Spleen (tissue), 11 donors: ENCODE measurements at regions not wholly inside any gene's neighbourhood (a gene's known extent, or its start where the extent isn't known, plus 50 kb on each side); places are given as distances from the start of the nearest gene placed in this dataset.

Experiments
- DNase-seq: peaks from one replicate; pipeline ENCODE4 v3.0.0-alpha.2; 2020
- H3K27ac ChIP-seq, 8 donors: fragments of 200-600 bp; sonication (generic) in 7 of 8; 1 replicate in 4 of 8; 2 replicates in 4 of 8; pipeline versions ENCODE4 v1.5.0 to v1.8.0; 2016 to 2021; ENCODE audit warnings: inconsistent platforms in 4 of 8, mild to moderate bottlenecking in 4 of 8, moderate library complexity in 1 of 8
- H3K27me3 ChIP-seq, 7 donors: fragments of 200-600 bp; sonication (generic) in 6 of 7; replicated peaks in 1 of 7; 1 replicate in 4 of 7; 2 replicates in 3 of 7; pipeline versions ENCODE4 v1.5.0 to v1.8.0; 2016 to 2021; ENCODE audit warnings: inconsistent platforms in 3 of 7, mild to moderate bottlenecking in 1 of 7
- H3K36me3 ChIP-seq, 6 donors: fragments of 200-600 bp; sonication (generic) in 5 of 6; 1 replicate in 4 of 6; 2 replicates in 2 of 6; pipeline versions ENCODE4 v1.5.0 to v1.8.0; 2016 to 2021; ENCODE audit warnings: inconsistent platforms in 2 of 6
- H3K4me1 ChIP-seq, 6 donors: fragments of 200-600 bp; sonication (generic) in 5 of 6; 1 replicate in 3 of 6; 2 replicates in 3 of 6; pipeline versions ENCODE4 v1.5.0 to v1.8.0; 2016 to 2021; ENCODE audit warnings: inconsistent platforms in 3 of 6
- H3K4me3 ChIP-seq, 8 donors: fragments of 200-600 bp; sonication (generic) in 7 of 8; 1 replicate in 4 of 8; 2 replicates in 4 of 8; pipeline versions ENCODE4 v1.5.0 to v1.8.0; 2016 to 2021; ENCODE audit warnings: inconsistent platforms in 4 of 8, mild to moderate bottlenecking in 4 of 8, moderate library complexity in 2 of 8
- H3K9me3 ChIP-seq, 8 donors: fragments of 200-600 bp; sonication (generic) in 7 of 8; 1 replicate in 4 of 8; 2 replicates in 4 of 8; pipeline versions ENCODE4 v1.5.0 to v1.8.0; 2016 to 2021; ENCODE audit warnings: inconsistent platforms in 4 of 8
- POLR2A ChIP-seq, 3 donors: fragments of 450-650 bp; IDR thresholded peaks; one replicate each; pipeline ENCODE4 v1.5.1; 2017; ENCODE audit warnings: antibody characterized with exemption in 3 of 3, mild to moderate bottlenecking in 1 of 3
- POLR2AphosphoS5 ChIP-seq, 3 donors: sonication (generic); formaldehyde crosslinking; IDR thresholded peaks; one replicate each; pipeline ENCODE4 v1.5.1; 2017; ENCODE audit warnings: antibody characterized with exemption in 3 of 3
- WGBS, 5 donors: extraction: QIAGEN DNeasy Blood & Tissue Kit in 3 of 5; methylation state at CpG; one replicate each; pipeline versions ENCODE4 v1.1.5 to v1.1.7; 2013 to 2018; 5-methylcytosine and 5-hydroxymethylcytosine counted together
- intact Hi-C: fragments of 100-400 bp; cut with DNase I; formaldehyde crosslinking; loops from one replicate; pipeline ENCODE4 v1.15.0; 2023; ENCODE audit warnings: low total_unique reads
- TF ChIP-seq, protein P1 (sequence below), 11 experiments: fragments of 200-600 bp in 7 of 11; fragments of 450-650 bp in 4 of 11; sonication (generic) in 4 of 11; IDR thresholded peaks in 8 of 11; conservative IDR thresholded peaks in 3 of 11; 1 replicate in 7 of 11; 2 replicates in 4 of 11; pipeline versions ENCODE4 v1.4.0 to v1.8.0; 2016 to 2021; ENCODE audit warnings: antibody characterized with exemption in 11 of 11, inconsistent platforms in 4 of 11, mild to moderate bottlenecking in 1 of 11
- donor health status: healthy with polysubstance abuse.
- donor health status: DM: no; HTN: no; CAD: no; lungs with moderate emphysema.
- donor health status: DM: no; HTN: no; CAD: no.
- donor health status: Bipolar disorder and iron deficiency.
- donor health status: healthy.
- donor health status: DM: no; HTN: no; CAD: no.
- donor health status: DM: yes; HTN: yes; CAD: no.

GRCh38 chr18:10090668-10091067 is 176.9 kb downstream of the VAPA start:
- H3K27ac ChIP-seq = no peak overlapping the region
- 71 to 78% (median 76%) methylated on average over 4 of the region's 4 CpGs for WGBS, 5 donors
- no peaks in the 10 kb centered on the region for H3K9me3 ChIP-seq

DNA sequence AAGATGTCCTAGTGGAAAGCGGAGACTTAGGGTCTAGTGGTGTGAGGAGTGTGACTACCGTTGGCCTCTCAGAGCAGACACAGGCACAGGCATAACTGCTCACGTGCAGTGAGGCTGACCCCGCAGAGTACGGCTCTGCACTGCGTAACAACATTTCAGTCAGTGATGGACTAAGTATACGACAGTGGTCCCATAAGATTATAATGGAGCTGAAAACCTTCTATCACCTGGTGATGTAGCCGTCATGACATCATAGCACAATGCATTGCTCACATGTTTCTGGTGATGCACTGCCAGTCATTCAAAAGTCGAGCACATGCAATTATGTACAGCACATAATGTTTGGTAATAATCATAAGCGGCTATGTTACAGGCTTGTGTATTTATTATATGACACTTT is 179.6 kb downstream of the VAPA start:
- intact Hi-C loops = no loop called here
- no peak for DNase-seq

More at GRCh38 chr18:10090668-10091067, 176.9 kb downstream of the VAPA start:
- H3K36me3 ChIP-seq = no peaks in the 10 kb centered on the region
- H3K4me3 ChIP-seq = no peak overlapping the region
- intact Hi-C loops = no loop called here
- no peaks in the 10 kb centered on the region for H3K27me3 ChIP-seq
- no peak for DNase-seq
- H3K4me1 ChIP-seq = no peaks in the 10 kb centered on the region
- TF ChIP-seq POLR2A (IDR thresholded peaks at IDR 0.05) = no peak
- no peak for TF ChIP-seq POLR2AphosphoS5 (IDR thresholded peaks at IDR 0.05)
- TF ChIP-seq, protein P1, sequence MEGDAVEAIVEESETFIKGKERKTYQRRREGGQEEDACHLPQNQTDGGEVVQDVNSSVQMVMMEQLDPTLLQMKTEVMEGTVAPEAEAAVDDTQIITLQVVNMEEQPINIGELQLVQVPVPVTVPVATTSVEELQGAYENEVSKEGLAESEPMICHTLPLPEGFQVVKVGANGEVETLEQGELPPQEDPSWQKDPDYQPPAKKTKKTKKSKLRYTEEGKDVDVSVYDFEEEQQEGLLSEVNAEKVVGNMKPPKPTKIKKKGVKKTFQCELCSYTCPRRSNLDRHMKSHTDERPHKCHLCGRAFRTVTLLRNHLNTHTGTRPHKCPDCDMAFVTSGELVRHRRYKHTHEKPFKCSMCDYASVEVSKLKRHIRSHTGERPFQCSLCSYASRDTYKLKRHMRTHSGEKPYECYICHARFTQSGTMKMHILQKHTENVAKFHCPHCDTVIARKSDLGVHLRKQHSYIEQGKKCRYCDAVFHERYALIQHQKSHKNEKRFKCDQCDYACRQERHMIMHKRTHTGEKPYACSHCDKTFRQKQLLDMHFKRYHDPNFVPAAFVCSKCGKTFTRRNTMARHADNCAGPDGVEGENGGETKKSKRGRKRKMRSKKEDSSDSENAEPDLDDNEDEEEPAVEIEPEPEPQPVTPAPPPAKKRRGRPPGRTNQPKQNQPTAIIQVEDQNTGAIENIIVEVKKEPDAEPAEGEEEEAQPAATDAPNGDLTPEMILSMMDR (IDR thresholded peaks at IDR 0.05 in 8 of 11, conservative IDR thresholded peaks at IDR 0.05 in 3 of 11) = no peak

DNA sequence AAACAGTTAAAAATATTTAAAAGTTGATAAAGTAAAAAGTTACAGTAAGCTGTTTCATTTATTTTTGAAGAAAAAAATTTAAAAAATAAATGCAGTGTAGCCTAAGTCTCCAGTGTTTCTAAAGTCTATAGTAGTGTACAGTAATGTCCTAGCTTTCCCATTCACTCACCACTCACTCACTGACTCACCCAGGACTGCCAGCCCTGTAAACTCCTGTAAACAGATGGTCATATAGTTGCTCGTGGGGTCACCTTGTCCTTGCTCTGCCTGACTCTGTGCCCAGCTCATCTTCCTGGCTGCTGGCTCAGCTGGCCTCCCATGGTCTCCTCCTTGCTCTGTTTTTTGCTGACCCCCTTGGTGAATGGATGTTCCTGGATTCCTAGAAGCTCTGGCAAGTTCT is 180.3 kb downstream of the VAPA start:
- H3K27me3 ChIP-seq = no peaks in the 10 kb centered on the region
- no peaks in the 10 kb centered on the region for H3K36me3 ChIP-seq
- TF ChIP-seq, protein P1 (IDR thresholded peaks at IDR 0.05 in 8 of 11, conservative IDR thresholded peaks at IDR 0.05 in 3 of 11) = no peak
- no peak for TF ChIP-seq POLR2A (IDR thresholded peaks at IDR 0.05)
- TF ChIP-seq POLR2AphosphoS5 (IDR thresholded peaks at IDR 0.05) = no peak
- H3K27ac ChIP-seq = no peak overlapping the region
- 42 to 71% (median 53%) methylated on average over 1 of the region's 1 CpG for WGBS, 5 donors
- H3K4me1 ChIP-seq = no peaks in the 10 kb centered on the region
- no peaks in the 10 kb centered on the region for H3K9me3 ChIP-seq
- no peak for DNase-seq
- intact Hi-C loops = no loop called here
- H3K4me3 ChIP-seq = no peak overlapping the region

More for the DNA sequence above, 179.6 kb downstream of the VAPA start:
- Histone ChIP-seq H3K27ac (no peak overlapping the region), H3K36me3 (no peaks in the 10 kb centered on the region), H3K4me3 (no peak overlapping the region), H3K27me3 (no peaks in the 10 kb centered on the region), H3K4me1 (no peaks in the 10 kb centered on the region), H3K9me3 (no peaks in the 10 kb centered on the region)
- TF ChIP-seq POLR2A (IDR thresholded peaks at IDR 0.05) (no peak), POLR2AphosphoS5 (IDR thresholded peaks at IDR 0.05) (no peak)
- TF ChIP-seq, protein P1 (IDR thresholded peaks at IDR 0.05 in 8 of 11, conservative IDR thresholded peaks at IDR 0.05 in 3 of 11) = no peak
- 86 to 96% (median 94%) methylated on average over 10 of the region's 10 CpGs for WGBS, 5 donors

DNA sequence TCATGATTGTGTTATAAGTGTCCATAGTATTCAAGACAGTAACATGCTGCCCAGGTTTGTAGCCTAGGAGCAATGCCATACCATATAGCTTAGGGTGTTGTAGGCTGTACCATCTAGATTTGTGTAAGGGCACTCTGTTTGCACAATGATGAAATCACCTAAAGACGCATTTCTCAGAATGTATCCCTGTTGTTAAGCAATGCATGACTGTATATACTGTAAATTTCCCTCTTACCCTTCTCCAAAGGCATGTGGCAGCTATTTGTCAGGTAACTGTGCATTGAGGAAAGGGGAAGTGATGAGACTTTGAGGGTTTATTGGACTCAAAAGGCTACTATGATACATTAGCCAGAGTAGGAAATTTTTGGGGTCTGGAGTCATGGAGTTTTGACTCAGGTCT is 180.8 kb downstream of the VAPA start:
- TF ChIP-seq, protein P1 (IDR thresholded peaks at IDR 0.05 in 8 of 11, conservative IDR thresholded peaks at IDR 0.05 in 3 of 11) = no peak
- TF ChIP-seq POLR2A (IDR thresholded peaks at IDR 0.05) (no peak), POLR2AphosphoS5 (IDR thresholded peaks at IDR 0.05) (no peak)
- WGBS, 5 donors = 48 to 78% (median 63%) methylated on average over 1 of the region's 1 CpG
- intact Hi-C loops = no loop called here
- DNase-seq = no peak
- H3K27ac ChIP-seq = no peak overlapping the region
- H3K36me3 ChIP-seq = no peaks in the 10 kb centered on the region
- H3K27me3 ChIP-seq = no peaks in the 10 kb centered on the region
- H3K4me1 ChIP-seq = no peaks in the 10 kb centered on the region
- H3K4me3 ChIP-seq = no peak overlapping the region
- H3K9me3 ChIP-seq = no peaks in the 10 kb centered on the region
